ENCODE measurements at regions not wholly inside any gene's neighbourhood (a gene's known extent, or its start where the extent isn't known, plus 50 kb on each side); places are given as distances from the start of the nearest gene placed in this dataset.

DNA sequence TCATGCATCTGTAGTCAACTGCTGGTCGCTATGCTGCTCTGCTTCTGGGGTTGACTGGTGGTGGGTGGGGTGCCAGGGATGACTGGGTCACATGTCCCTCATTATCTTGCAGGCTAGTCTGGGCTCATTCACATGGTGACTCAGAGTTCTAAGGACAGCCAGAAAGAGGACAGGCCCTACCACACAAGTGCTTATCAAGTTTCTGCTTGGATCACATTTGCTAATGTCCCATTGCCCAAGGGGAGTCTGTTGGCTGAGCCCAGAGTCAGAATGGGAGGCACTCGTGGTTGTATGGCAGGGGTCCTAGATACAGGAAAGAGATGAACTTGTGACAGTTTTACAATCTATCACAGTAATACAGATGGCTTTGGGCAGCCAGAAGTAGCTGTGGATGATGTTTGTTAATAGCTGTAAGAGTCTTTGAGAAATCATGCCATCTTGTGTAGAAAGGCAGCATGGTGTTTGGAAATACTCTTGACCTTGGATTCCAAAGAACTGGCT lies 221.3 kb downstream of the GPAT3 start:
- TF ChIP-seq CTCF (IDR thresholded peaks at IDR 0.05) (no peak), POLR2A (IDR thresholded peaks at IDR 0.05) (no peak)
